GM12873 (cell line): ENCODE measurements at regions not wholly inside any gene's neighbourhood (a gene's known extent, or its start where the extent isn't known, plus 50 kb on each side); places are given as distances from the start of the nearest gene placed in this dataset.

Source experiments
- CTCF ChIP-seq: IDR thresholded peaks from 2 replicates; pipeline ENCODE4 v1.5.1; 2012; ENCODE audit warnings: low read depth, mild to moderate bottlenecking, moderate library complexity, low read length, control low read depth; ENCODE audit not compliant: insufficient read depth; ENCODE audit errors: missing control alignments

DNA sequence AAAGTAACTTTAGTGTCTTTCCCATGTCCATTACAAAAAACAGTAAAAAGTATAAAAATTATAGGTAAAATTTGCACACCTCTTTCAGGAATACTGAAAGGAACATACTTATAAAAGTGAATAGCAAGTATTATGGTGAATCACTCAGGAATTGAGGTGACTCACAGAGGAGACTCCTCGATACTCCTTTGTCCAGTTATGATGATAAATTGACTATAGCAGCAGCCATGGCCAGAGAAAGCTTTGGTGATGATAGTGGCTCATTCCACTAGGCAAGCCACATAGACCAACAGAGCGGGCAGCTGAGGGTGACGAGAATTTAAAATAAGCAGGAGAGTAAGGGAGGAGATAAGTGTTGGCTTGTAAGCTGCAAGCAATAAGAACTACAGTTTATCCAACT, 1231.1 kb upstream of the CELF2 start:
- no peak for TF ChIP-seq CTCF

DNA sequence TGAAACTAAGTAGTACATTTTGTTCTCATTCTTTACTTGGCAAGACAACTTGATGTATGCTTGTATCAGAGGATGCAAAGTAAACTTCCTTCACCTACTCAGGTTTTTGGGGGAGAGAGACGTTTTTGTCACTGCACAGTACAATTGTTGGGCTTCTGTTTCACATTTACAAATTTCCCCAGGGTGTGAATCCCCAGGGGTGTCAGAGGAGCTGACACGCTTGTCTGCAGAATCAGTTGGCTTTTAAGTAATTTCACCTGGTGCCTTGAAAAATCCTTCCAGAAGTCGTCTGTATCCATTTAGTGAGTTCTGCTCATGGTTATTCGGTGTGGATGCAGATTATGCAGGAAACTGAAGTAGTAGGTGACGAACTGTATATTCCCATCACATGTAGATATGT, 1227.7 kb upstream of the CELF2 start:
- no peak for TF ChIP-seq CTCF

GRCh38 chr10:9792181-9792580, 1225.5 kb upstream of the CELF2 start:
- TF ChIP-seq CTCF = no peak

GRCh38 chr10:9796564-9796963, 1221.1 kb upstream of the CELF2 start:
- TF ChIP-seq CTCF = no peak

GRCh38 chr10:9800011-9800410, 1217.7 kb upstream of the CELF2 start:
- no peak for TF ChIP-seq CTCF

DNA sequence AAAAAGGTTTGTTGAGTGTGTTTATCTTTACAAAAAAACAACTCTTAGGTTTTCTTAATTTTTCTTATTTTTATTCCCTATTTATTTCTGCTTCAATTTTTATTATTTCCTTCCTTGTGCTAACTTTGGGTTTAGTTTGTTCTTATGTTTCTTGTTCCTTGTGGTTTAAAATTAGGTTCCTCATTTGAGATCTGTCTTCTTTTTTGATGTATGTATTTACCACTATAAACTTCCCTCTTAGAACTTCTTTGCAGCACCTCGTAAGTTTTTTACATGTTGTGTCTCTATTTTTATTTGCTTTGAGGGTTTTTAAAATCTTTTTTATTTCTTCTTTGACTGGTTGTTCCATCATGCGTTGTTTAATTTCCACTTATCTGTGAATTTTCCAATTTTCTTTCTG, 1217.1 kb upstream of the CELF2 start:
- TF ChIP-seq CTCF = no peak

DNA sequence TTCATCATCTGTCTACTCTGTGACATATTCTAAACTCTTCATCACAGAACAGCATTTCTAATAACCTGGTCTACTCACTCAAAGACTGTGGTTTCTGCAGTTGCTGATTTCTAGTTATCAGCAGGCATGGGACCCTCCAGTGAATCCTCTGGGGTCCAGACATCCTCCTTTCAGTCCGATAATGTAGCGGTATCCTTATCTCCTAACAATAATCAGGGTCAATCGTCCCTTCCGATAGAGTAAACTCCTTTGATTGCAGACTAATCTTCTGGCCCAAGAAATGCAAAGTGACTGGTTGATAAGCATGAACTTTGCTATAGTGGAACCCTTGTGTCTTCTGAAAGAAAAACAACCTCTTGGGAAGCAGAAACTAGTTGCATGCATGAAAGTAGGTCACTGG, 1209.8 kb upstream of the CELF2 start:
- no peak for TF ChIP-seq CTCF

DNA sequence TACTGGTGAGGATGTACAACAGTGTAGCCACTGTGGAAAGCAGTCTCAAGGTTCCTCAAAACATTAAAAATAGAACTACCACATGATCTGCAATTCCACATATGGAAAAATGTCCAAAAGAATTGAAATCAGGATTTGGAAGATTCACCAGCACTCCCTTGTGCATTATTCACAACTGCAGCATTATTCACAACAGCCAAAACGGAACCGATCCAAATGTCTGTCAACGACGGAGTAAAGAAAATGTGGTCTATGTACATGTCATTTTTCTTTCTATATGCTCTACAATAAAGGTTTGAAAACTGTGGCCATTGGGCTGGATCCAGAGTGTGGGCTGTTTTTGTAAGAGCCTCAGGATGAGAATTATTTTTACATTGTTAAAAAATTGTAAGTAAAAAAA, 1206.1 kb upstream of the CELF2 start:
- no peak for TF ChIP-seq CTCF
